Activated T-cell treated with anti-CD3 and anti-CD28 coated beads, Interleukin-2, amount 50 U/mL, for 72 hours (primary cell): ENCODE measurements at regions not wholly inside any gene's neighbourhood (a gene's known extent, or its start where the extent isn't known, plus 50 kb on each side); places are given as distances from the start of the nearest gene placed in this dataset.

Experiments
- ATAC-seq, 2 donors: fragments of 150-1000 bp; cut with Tn5 transposase; replicated peaks in 1 of 2; 2 replicates each; pipeline ENCODE4 v1.10.0; 2021; ENCODE audit warnings: moderate library complexity in 2 of 2, mild to moderate bottlenecking in 1 of 2
- DNase-seq, 2 donors: peaks; one replicate each; pipeline ENCODE4 v3.0.0; 2021 to 2022; ENCODE audit warnings: mixed read lengths in 1 of 2
- H3K27ac Mint-ChIP-seq: one replicate; pipeline ENCODE4 v1.8.0; 2022; ENCODE audit warnings: mild to moderate bottlenecking, moderate library complexity, mixed read lengths
- H3K27me3 Mint-ChIP-seq: one replicate; pipeline ENCODE4 v1.8.0; 2022; ENCODE audit warnings: low read depth, mixed read lengths
- H3K36me3 Mint-ChIP-seq, 2 donors: one replicate each; pipeline ENCODE4 v1.8.0; 2022; ENCODE audit warnings: mixed read lengths in 2 of 2, mild to moderate bottlenecking in 1 of 2; ENCODE audit not compliant: insufficient read depth in 2 of 2
- H3K4me1 Mint-ChIP-seq: one replicate; pipeline ENCODE4 v1.8.0; 2022; ENCODE audit warnings: low read depth, mixed read lengths
- H3K4me3 Mint-ChIP-seq, 2 donors: one replicate each; pipeline ENCODE4 v1.8.0; 2022; ENCODE audit warnings: mild to moderate bottlenecking in 2 of 2, mixed read lengths in 2 of 2, moderate library complexity in 2 of 2
- H3K9me3 Mint-ChIP-seq, 2 donors: one replicate each; pipeline ENCODE4 v1.8.0; 2022; ENCODE audit warnings: mixed read lengths in 2 of 2

DNA sequence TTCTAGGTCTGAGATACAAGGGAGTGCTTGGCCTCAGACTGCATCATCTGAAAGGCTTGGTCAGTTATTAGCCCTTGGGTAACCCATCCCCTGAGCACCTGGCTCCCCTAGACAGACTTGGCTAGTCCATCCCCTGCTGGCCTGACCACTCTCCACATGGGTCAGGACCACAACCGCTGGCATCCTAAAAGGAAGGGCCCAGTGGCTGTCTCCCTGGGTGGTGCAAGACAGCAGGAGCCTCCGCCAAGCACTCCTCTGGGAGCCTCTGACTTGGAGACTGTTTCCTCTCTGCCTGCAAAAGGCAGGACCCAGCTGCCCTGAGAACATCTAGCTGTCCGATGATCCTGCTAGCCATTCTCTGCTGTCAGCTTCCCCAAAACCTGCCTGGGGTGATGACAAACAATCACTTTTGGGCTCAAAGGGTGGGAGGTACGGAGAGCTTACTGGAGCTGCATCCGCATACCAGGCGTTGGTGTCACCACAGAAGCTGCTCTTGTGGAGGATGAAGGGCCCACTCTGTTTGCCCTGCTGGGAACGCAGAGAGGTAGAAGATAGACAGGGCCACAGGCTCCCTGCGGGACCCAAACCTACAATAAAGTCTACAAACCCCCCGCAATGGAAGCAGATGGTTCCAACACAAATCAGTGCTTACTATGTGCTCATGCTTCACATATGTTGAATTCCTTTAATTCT lies 108.0 kb upstream of the PRR20G start:
- Mint-ChIP-seq H3K27ac (no peak overlapping the region), H3K36me3 (no peaks in the 10 kb centered on the region), H3K4me3 (no peak overlapping the region), H3K4me1 (peaks cover 5% of the 10 kb centered on the region), H3K27me3 (peaks cover 19% of the 10 kb centered on the region), H3K9me3 (no peaks in the 10 kb centered on the region)
- ATAC-seq: no peak
- DNase-seq: no peak

DNA sequence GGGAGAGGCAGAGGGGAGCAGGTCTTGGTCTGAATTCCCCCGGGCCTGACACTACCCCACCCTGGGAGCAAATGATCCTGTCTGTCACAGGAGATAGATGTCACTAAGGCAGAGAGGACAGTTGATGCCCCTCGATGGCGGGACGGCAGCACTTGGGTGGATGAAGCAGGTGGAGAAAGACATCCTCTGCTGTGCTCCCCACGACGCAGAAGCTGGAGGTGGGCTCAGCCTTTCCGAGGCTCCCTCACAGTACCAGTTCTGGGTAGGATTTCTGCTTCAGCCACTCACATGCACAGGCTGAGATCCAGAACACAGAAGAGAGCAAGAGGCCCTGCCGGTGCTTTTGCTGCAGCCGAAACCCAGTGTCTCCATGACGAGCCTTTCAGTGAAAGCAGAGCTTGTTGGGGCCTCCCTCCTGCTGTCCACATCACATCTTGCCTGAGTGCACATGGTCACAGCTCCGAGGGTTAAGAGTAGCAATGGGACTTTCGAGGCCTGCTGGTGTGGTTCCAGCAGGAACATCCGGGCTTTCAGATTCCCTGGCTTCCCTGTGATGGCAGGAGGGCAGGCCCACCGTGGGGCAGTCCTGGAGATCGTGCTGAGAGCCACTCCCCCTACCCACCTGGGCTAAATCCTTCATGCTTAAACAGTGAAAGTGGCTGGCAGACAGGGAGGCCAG lies 107.3 kb upstream of the PRR20G start:
- H3K9me3 Mint-ChIP-seq: no peaks in the 10 kb centered on the region
- no peak overlapping the region for H3K4me3 Mint-ChIP-seq
- no peak for DNase-seq
- no peaks in the 10 kb centered on the region for H3K36me3 Mint-ChIP-seq
- H3K27me3 Mint-ChIP-seq: peaks cover 19% of the 10 kb centered on the region
- ATAC-seq: no peak
- peaks cover 5% of the 10 kb centered on the region for H3K4me1 Mint-ChIP-seq
- H3K27ac Mint-ChIP-seq: no peak overlapping the region

DNA sequence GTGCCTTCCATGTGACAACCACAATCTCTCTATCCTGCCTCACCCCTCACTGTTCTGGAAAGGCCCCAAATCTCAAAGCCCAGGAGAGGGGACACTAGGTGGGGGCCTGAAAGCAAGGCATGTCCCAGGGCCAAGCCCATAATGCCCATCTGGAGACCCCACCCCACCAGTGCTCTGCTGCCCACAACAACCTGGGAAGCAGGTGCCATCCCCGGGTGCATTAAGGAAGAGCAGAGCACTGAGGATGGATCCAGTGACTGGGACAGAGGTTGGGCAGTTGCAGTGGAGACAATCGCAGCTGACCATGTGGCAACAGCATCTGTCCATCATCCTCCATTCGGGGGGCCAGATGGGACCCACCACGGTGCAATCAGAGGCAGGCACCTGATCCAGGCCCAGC lies 106.2 kb upstream of the PRR20G start:
- ATAC-seq (no peak), DNase-seq (no peak)
- H3K27me3 Mint-ChIP-seq: peaks cover 19% of the 10 kb centered on the region
- H3K36me3 Mint-ChIP-seq: no peaks in the 10 kb centered on the region
- peaks cover 5% of the 10 kb centered on the region for H3K4me1 Mint-ChIP-seq
- H3K4me3 Mint-ChIP-seq: no peak overlapping the region
- no peak overlapping the region for H3K27ac Mint-ChIP-seq
- no peaks in the 10 kb centered on the region for H3K9me3 Mint-ChIP-seq

DNA sequence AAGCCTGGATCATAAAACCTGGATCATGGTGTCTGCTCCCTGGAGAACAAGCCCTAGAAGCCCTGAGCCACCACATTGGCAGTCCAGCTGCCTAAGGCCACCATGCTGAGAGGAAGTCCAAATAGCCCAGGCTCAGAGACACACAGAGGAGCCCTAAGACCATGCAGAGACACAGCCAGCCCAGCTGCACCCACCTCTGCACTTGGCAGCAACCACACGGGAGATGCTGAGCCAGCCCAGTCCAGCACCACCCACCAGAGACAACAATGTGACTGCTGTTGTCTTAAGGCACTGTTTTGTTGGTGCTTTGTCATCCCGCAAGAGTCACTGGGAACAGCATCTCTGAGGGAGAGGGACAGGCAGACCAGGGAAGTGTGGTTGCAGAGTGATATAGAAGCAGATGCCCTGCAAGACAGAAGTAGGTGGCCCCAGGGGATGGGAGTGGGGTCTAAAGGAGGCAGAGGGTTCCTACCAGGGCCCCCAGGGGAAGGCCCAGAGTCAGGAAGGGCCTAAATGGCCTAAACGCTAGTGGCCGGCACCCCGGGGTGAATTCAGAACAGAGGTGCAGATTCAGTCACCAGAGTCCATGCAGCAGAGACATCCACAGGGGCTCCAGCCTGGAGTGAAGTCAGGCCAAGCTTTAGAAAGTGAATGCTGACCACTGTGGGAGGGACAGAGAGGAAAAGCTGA lies 105.4 kb upstream of the PRR20G start:
- DNase-seq (no peak), ATAC-seq (no peak)
- Mint-ChIP-seq H3K4me3 (no peak overlapping the region), H3K9me3 (no peaks in the 10 kb centered on the region), H3K27me3 (peaks cover 19% of the 10 kb centered on the region), H3K36me3 (no peaks in the 10 kb centered on the region), H3K4me1 (peaks cover 5% of the 10 kb centered on the region), H3K27ac (no peak overlapping the region)

DNA sequence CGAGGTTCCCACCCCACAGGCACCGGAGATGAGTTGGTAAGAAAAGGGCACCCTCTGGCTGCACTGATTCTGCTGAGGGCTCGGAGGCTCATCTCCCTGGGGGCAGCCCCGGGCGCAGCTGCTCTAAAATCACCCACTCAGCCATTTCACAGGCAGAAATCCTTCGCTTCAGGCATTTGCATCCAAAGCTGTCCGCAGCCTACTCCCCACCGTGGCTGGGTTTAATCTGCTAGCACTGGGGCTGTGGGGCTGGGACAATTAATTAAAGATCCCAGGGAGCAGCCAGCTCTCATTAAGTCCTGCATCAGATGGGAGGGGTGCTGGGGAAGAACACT lies 104.3 kb upstream of the PRR20G start:
- Mint-ChIP-seq H3K27me3 (peaks cover 13% of the 10 kb centered on the region), H3K27ac (no peak overlapping the region), H3K36me3 (no peaks in the 10 kb centered on the region), H3K4me1 (peaks cover 5% of the 10 kb centered on the region), H3K9me3 (no peaks in the 10 kb centered on the region), H3K4me3 (no peak overlapping the region)
- no peak for DNase-seq
- ATAC-seq: no peak

DNA sequence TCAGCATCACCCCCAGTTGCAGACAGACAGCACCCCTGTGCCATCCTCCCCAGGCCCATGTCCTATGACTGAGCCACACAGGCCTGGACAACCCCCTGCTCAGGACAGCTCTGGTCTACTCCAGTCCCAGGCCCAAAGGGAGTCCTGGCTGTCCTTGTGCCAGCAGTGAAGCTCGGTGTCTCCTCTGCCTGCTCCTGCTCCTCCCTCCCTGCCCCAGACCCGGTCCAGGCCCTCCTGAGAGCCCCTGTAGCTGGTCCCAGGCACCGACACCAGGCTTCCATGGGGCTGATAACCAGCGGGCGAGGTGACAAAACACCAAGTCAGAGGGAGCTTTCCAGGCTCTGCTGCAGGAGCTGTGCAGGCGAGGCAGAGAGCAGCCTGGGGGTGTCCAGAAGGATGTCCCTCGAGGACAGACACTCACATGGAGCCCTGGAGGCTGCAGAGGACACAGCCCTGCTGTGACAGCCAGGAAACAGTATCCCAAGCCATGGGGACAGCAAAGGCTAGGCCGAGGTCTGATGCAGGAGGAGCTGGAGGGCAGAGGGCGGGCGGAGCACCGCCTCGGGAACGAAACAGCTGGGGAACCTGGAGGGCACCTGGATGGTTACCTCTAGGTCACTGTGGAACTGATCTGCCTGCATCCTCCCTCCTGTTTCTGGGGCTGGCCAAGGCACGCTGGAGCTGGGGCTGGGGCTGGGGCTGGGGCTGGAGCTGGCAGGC lies 103.8 kb upstream of the PRR20G start:
- no peak overlapping the region for H3K4me3 Mint-ChIP-seq
- no peak overlapping the region for H3K27ac Mint-ChIP-seq
- H3K4me1 Mint-ChIP-seq: peaks cover 5% of the 10 kb centered on the region
- H3K36me3 Mint-ChIP-seq: no peaks in the 10 kb centered on the region
- DNase-seq (no peak), ATAC-seq (no peak)
- H3K27me3 Mint-ChIP-seq: peaks cover 8% of the 10 kb centered on the region
- H3K9me3 Mint-ChIP-seq: no peaks in the 10 kb centered on the region

DNA sequence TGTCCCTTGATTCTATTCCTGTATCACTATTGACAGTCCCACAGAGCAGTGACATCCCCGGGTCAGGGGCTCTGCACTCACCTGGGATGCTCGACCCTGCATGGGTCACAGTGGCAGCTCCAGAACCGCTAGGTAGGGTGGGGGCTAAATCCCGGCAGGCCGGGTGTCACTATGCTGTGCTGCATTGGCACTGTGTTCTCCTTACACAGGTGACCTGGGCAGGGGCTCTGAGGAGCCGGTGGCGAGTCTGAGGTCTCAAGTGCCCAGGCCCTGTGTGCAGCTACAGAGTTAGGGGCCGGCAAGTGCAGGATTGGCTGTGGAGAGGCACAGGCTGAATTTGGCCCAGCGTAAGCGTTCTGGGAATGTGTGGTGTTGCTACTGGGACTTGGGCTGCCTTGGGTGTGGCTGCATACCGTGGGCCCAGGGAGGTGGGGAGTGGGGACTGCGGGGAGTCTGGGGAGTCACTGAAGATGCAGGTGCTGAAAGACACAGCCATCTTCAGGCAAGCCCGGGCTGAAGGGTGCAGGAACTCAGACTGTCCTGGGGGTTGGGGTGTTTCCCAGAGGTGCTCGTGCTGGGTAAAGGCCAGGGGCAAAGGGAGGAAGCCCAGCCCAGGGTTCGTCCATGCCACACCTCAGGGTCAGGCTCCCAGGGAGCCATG lies 102.6 kb upstream of the PRR20G start:
- H3K9me3 Mint-ChIP-seq: no peaks in the 10 kb centered on the region
- no peak for ATAC-seq

DNA sequence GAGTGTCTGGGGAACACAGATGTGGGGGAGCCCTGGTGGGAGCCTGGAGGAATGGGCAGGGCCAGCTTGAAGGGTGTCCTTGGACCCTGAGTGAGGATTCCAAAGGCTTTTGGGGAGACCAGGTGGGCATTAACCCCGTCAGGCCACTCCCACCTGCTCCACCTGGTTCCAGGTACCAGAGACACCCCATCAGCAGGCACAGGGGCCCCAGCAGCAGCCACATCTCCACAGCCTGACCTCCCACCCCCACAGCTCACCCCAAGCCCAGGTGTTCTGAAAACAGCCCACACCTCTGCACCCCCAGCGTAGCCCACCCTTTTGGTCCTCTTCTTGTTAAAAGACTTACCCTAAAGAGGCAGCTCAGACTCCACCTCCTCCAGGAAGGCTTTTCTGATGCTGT lies 102.1 kb upstream of the PRR20G start:
- H3K9me3 Mint-ChIP-seq: no peaks in the 10 kb centered on the region
- H3K27ac Mint-ChIP-seq: no peak overlapping the region
- H3K4me1 Mint-ChIP-seq: no peaks in the 10 kb centered on the region
- no peaks in the 10 kb centered on the region for H3K27me3 Mint-ChIP-seq
- no peaks in the 10 kb centered on the region for H3K36me3 Mint-ChIP-seq
- no peak for DNase-seq
- no peak for ATAC-seq
- H3K4me3 Mint-ChIP-seq: no peak overlapping the region

More for the DNA sequence above, 102.6 kb upstream of the PRR20G start:
- H3K4me3 Mint-ChIP-seq: no peak overlapping the region
- no peak for DNase-seq
- H3K27ac Mint-ChIP-seq: no peak overlapping the region
- H3K27me3 Mint-ChIP-seq: no peaks in the 10 kb centered on the region
- no peaks in the 10 kb centered on the region for H3K4me1 Mint-ChIP-seq
- no peaks in the 10 kb centered on the region for H3K36me3 Mint-ChIP-seq

DNA sequence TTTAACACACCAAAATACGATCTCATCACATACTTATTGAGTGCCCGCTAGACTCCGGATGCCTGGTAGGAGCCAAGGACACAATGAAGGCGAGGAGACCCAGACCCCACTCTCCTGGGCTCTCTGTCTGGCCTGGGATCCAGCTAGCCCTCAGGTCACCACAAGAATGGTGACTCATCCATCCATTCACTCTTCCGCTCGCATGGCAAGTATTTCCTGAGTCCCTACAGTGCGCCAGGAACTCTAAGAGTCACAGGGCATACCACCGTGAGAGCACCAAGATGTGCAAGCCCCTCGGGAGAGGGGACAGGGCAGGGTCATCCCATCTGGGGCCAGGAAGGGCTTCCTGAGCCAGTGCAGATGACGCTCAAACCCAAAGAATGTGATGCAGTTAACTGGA lies 101.6 kb upstream of the PRR20G start:
- H3K36me3 Mint-ChIP-seq: no peaks in the 10 kb centered on the region
- ATAC-seq (no peak), DNase-seq (no peak)
- H3K27me3 Mint-ChIP-seq: no peaks in the 10 kb centered on the region
- no peaks in the 10 kb centered on the region for H3K9me3 Mint-ChIP-seq
- no peak overlapping the region for H3K27ac Mint-ChIP-seq
- no peak overlapping the region for H3K4me3 Mint-ChIP-seq
- no peaks in the 10 kb centered on the region for H3K4me1 Mint-ChIP-seq

DNA sequence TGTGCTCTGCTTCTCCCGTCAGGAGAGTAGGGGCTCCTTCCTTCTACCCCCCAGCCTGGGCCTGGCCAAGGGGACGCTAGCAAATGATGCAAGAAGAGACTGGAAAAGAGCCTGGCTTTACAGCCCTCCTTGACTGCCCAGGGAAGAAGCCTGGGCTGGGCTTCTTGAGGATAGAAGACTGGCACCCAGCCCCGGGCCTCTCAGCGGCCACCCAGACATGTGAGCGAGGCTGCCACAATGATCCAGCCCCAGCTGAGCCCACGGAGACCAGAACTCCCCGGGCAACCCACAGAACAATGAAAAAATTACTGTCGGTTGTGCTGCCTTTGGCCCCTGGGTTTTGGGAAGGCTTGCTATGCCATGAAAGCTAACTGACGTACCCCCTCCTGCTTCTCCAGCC lies 100.6 kb upstream of the PRR20G start:
- ATAC-seq: no peak
- Mint-ChIP-seq H3K4me3 (no peak overlapping the region), H3K9me3 (no peaks in the 10 kb centered on the region), H3K27me3 (no peaks in the 10 kb centered on the region), H3K36me3 (no peaks in the 10 kb centered on the region), H3K27ac (no peak overlapping the region), H3K4me1 (no peaks in the 10 kb centered on the region)
- DNase-seq: no peak

DNA sequence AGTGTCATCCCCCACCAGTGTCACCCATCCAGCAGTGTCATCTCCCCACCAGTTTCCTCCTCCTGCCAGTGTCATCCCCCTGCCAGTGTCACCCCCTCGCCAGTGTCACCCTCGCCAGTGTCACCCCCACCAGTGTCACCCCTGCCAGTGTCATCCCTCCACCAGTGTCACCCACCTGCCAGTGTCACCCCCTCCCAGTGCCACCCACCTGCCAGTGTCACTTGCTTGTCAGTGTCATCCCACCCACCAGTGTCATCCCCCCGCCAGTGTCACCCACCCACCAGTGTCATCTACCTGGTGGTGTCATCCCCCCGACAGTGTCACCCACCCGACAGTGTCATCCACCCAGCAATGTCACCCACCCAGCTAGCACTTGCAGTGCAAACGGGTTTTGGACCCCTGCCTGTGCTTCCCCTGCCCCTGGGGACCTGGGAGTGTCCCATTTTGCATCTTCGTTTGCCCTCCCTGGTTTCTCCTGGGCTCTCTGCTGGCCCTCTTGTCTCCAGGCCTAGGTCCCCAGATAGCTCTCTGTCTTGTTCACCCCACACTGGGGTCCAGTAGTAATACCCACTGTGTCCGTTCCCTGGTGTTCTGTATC lies 99.8 kb upstream of the PRR20G start:
- H3K4me1 Mint-ChIP-seq: no peaks in the 10 kb centered on the region
- no peak for ATAC-seq

DNA sequence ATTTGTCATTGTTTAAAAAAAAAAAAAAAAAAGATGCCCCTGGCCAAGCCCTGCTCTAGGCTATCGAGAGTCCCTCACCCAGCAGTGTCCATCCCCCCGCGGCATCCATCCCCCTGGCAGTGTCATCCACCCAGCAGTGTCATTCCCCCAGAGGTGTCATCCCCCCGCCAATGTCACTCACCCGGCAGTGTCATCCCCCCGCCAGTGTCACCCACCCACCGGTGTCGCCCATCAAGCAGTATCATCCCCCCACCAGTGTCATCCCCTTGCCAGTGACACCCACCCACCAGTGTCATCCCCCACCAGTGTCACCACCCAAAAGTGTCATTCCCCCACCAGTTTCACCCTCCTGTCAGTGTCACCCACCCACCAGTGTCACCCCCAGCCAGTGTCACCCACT lies 99.3 kb upstream of the PRR20G start:
- no peaks in the 10 kb centered on the region for H3K36me3 Mint-ChIP-seq
- H3K27me3 Mint-ChIP-seq: no peaks in the 10 kb centered on the region
- H3K4me1 Mint-ChIP-seq: no peaks in the 10 kb centered on the region
- no peak for DNase-seq
- ATAC-seq: no peak
- no peaks in the 10 kb centered on the region for H3K9me3 Mint-ChIP-seq
- no peak overlapping the region for H3K4me3 Mint-ChIP-seq
- no peak overlapping the region for H3K27ac Mint-ChIP-seq

More for the DNA sequence above, 99.8 kb upstream of the PRR20G start:
- no peaks in the 10 kb centered on the region for H3K36me3 Mint-ChIP-seq
- H3K4me3 Mint-ChIP-seq: no peak overlapping the region
- H3K9me3 Mint-ChIP-seq: no peaks in the 10 kb centered on the region
- DNase-seq: no peak
- H3K27ac Mint-ChIP-seq: no peak overlapping the region
- H3K27me3 Mint-ChIP-seq: no peaks in the 10 kb centered on the region
